Fibroblast of upper back skin (primary cell): ENCODE measurements at regions not wholly inside any gene's neighbourhood (a gene's known extent, or its start where the extent isn't known, plus 50 kb on each side); places are given as distances from the start of the nearest gene placed in this dataset.

Source experiments
- DNase-seq: peaks from one replicate; pipeline ENCODE4 v3.0.0-alpha.2; 2013

DNA sequence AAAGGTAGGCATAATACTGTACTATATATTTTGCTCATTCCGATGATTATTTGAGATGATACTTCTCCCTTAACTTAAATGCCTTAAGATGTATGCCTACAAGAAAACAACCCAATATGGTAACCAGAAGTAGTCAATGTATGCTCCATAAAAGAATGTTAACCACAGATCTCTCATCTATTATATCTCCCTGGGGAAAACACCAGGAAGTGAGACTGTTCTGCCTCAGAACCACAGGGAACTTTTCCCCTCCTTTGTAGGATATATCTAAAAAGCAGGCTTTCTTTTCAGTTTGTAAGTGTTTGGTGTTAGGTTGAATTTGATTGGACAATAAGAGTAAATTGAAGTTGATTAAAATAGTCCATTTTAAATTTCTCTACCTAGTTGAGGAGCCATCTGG, 1160.5 kb upstream of the NXPH2 start:
- DNase-seq, result peak; percentile 52

DNA sequence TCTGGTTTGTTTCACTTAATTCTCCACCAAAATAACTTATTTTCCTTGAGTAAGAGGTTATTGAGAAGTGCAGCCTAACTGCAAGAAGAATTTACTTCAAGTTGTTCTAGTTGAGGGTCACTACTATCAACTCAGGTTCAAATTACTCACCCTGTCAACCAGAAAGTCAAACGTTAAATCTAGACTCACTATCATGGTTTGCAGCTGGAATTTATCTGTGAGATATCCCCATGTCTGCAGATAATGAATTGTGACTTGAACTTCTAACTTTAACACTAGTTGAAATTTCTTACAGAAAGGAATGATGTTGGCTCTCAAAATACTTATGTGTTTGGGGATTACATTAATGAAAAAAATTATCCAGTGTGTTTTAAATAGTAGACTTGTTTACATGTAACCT, 1145.7 kb upstream of the NXPH2 start:
- DNase-seq, result no peak

DNA sequence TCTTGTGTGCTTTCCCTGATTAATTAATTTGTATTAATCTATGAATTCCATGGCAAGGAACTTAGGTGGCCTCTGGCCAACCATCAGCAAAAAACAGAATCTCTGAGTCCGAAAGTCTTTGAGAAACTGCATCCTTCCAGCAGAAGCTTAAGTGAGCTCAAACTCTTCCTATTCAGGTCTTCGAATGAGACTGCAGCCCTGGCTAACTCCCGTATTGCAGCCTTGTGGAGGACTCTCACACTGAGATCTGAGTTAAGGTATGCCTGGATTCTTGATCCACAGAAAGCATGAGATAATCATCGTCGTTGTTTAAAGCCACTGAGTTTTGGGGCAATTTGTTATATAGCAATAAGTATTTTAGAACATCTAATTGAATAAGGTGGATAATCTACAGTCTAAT, 1143.9 kb upstream of the NXPH2 start:
- no peak for DNase-seq

DNA sequence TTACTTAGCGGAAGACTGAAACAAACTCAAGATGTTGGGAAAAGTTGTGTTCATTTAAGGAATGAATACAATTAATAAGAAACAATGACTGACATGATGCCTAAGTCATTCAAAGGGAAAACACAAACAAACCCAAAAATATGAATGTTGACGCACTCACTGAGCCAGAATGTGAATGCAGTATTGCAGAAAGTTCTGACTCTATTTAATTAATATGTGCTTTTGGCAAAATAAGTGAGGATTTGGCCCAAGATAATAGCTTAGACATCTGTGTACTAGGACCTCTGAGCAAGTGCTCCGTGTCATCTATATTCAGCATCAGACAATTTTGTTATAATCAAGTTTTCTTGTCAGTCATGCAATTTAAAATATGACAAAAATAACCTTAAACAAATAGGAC, 1138.8 kb upstream of the NXPH2 start:
- DNase-seq, result no peak

DNA sequence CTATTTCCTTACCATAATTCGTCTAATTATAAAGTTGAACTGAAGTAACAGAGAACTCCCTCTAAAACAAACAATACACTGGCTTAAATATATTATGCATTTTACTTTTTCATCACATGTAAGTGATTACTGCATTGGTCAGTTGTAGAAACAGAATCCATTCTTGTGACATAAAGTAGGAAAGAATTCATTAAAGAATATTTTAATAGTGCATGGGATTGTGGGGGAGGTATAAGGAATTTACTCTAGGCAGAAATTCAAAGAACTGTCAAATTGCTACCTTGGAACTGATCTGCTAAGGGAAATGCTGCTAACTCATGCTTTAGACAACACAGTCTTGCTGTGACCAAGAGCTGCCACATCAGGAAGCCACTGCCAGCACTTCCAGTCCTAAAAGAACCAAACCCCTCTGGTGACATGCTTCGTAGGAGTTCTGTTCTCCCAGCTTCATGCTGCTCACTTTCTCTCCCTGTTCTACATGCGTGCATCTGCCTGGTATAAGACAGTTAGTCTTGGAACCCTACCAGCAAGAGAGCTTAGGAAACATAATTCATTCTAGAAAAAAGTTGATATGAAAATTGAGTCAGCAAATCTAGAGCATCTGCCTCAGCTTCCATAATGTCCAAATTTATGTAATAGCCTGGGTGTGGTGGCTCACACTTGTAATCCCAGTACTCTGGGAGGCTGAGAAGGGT, 1137.6 kb upstream of the NXPH2 start:
- DNase-seq, result peak; percentile 25

DNA sequence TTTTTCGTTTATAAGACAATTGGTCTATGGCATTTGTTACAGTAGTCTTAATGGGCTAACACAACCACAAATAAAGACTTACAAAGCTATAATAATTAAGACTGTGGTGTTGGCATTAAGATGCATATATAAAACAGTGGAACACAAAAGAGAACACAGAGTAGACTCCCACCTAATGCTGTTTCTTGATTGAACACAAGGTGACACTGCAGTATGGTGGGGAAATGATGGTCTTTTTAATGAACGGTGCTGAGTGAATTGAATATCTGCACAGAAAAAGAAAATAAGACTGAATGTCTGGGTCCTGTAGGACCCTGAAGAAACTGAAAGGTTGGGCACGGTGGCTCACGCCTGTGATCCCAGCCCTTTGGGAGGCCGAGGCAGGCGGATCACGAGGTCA, 1136.6 kb upstream of the NXPH2 start:
- no peak for DNase-seq

DNA sequence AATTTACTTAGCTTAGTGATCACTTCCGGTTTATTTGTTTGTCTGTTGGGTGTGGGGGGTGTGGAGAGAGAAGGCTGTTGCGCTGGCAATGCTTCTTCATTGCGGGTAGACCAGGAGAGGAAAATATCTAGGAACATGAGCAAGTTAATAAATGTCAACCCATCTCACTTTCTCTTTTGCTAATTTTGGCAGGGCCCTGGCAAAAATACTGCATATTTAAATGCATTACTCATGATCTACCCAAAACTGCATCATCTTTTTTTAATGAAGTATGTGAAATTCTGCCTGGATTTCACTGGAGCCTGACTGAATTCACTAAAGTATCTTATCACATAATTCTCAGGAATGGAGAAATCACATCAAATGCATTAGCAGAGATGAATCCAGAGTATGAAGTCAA, 1131.0 kb upstream of the NXPH2 start:
- peak; percentile 8 for DNase-seq

DNA sequence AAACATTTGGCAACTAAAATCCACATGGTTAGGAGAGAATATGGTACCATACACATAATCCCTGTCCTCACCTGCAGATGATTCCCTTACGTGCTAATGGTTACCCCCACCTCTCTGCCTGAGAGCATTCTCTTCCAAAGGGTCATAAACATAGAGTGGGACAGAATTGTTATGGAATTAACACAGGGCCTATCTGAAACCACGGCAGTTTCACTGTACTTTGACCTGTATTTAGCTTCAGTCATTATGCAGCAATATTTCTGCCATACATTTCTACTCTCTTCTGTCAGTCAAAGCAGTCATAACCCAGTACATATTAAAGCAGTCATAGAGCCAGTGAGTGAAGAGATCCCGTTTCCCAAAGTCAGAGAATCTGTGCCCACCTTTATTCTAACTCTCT, 1128.9 kb upstream of the NXPH2 start:
- no peak for DNase-seq

DNA sequence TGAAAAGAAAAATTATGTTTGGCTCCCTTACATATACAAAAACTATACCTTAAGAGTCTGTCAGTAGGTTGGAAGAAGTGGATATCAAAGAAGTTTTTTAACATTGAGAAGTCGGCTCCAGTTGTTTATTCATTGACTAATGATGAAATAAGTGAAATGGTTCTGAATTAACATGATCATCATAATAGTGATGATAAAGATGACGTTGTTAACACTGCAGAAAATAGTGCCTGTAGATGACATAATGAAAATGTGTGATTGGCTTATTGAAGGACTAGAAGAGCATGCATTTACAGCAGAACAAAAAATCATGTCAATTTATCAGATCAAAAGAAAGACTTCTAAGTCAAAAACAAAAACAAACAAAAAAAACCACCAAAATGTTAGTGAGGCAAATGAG, 1125.4 kb upstream of the NXPH2 start:
- DNase-seq, result no peak

DNA sequence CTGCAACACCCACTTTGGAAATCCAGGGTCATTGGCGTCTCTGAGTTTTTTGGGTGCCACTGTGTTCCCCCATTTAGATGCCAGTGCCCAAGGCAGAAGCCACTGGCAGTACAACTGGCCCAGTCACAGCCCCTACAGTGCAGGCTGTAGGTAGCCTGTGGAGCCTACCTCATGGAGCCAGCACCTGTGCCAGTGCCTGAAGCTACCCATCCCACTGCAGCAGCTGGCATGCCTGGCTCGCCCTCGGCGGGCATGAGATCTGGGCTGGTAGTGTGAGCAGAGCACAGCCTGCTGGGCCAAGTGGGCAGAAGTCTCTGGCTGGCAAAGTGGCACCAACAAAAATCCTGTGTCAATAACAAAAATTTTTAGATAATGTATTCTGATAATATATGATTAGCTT, 1111.4 kb upstream of the NXPH2 start:
- DNase-seq, result no peak

DNA sequence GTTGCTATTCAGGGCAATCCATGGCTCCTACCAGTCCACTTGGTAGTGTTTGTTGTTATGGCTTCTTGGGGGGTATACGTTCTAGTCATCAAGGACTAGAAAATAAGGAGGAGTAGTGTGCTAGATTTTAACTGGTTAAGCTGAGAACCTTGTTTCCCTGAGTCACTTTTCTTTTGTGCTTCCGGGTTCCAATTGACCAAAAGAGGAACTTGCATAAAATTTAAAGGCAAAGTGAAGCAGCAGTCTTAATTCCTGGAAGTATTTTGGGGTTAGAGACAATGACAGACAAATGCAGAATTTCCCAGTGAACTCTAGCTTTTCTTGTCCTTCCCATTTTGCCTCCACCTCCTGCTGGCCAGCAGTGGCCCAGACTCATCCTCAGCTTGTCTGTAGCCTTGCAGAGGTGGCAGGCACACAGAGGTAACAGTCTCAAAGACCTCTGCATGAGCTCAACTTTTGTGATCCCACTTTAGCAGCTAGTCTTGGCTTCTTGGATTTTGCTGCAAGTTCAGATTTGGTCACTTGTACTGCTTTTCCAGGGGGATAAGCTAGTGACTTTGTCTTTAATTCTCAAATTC, 1105.8 kb upstream of the NXPH2 start:
- no peak for DNase-seq

DNA sequence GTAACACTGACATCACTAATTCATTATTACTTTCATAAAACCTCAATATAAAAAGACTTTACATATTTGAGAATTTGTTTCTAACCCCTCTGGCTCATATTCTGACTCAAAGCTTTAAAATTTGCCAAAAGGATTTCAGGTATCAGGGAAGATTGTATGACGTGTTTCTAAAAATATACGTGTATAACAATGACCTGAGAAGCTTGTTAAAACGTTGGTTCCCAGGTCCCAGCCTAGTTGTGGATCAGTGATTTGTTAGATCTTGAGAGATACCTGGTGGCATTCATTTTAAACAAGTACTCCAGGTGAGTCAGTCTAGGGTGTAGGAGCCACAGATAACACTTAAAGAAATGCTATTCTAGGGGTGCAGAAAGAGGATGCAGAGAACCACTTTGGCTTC, 1096.8 kb upstream of the NXPH2 start:
- DNase-seq, result no peak

DNA sequence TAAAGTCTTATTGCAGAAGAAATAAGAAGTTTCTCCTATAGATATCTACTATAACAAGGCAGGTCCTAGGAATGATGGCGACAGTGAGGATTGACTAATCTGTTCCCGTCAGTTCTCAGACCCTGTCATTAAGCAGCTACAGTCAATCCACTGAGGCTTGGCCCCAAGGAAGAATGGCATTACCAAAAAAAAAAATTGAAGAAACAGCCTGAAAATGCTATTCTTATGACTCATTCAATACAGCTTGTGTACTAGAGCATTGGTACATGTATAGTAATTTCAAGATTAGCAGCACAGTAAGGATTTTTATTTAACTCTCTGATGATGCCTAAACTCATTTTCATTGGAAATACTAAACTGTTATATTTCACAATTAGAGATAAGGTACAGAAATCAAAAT, 1096.1 kb upstream of the NXPH2 start:
- no peak for DNase-seq

DNA sequence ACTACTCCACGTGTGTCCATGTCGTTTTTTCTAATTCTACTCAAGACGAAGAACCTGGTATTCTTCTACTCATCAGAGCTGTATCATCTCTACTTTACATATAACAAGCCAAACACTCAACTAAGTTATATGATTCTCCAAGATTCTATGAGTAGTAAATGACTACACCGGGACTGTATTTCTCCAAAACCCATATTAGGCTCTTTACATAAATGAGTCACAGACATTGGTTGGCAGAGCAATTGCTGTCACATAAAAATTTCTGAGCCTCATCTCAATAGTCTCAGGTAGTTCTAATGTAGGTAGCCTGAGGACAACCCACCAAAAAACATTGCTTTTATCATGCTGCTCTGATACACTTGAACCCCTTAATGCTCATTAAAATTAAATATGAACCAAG, 1092.3 kb upstream of the NXPH2 start:
- no peak for DNase-seq

DNA sequence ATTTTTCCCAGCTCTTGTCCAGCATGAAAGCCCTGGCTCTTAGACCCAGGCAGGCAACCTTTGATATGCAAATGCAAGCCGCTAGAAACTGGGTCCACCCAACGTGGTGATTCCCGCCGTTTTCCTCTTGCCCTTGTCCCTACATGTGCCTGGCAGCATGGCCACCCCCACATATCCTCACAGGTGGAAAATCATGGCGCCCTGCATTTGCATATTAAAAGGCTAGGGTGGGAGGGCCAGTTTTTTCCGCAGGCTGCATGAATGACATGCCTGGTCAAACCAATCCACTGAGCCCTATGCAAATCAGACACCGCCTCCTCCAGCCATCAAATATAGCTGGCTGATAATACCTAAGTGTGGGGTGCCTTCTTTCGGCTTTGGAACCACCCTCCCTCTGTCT, 1091.8 kb upstream of the NXPH2 start:
- no peak for DNase-seq

DNA sequence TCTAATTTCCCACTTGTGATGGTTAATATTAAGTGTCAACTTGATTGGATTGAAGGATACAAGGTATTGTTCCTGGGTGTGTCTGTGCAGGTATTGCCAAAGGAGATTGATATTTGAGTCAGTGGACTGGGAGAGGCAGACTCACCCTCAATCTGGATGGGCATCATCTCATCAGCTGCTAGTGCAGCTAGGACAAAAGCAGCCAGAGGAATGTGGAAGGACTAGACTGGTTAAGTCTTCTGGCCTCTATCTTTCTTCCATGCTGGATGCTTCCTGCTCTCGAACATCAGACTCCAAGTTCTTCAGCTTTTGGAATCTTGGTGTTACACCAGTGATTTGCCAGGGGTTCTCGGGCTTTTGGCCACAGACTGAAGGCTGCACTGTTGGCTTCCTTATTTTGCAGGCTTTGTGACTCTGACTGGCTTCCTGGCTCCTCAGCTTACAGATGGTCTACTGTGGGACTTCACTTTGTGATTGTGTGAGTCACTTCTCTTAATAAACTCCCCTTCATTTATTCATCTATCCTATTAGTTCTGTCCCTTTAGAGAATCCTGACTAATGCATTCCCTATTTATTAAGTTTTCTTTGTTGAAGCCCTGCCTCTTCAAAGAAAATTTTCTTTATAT, 1087.5 kb upstream of the NXPH2 start:
- no peak for DNase-seq

DNA sequence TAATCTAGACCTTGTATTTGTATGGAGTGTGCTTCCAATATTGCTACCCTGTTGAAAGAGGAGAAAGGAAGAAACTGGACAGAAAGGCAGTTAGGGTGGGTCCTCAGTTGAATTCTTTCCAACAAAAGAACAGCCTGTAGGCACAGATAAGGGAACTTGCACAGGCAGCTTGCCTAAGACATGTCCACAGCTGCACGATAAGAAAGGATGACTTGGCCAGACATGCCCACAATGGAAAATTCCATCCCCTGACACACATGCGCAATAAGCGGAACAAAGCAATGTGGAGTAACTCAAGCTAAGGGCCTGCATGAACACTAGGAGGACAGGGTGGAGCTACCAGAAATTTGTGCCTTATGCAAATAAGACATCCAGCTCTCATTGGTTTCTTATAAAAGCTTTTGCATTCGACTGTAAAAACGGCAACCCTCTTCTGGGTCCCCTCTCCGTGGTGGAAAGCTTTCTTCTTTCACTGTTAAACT, 1084.7 kb upstream of the NXPH2 start:
- no peak for DNase-seq

DNA sequence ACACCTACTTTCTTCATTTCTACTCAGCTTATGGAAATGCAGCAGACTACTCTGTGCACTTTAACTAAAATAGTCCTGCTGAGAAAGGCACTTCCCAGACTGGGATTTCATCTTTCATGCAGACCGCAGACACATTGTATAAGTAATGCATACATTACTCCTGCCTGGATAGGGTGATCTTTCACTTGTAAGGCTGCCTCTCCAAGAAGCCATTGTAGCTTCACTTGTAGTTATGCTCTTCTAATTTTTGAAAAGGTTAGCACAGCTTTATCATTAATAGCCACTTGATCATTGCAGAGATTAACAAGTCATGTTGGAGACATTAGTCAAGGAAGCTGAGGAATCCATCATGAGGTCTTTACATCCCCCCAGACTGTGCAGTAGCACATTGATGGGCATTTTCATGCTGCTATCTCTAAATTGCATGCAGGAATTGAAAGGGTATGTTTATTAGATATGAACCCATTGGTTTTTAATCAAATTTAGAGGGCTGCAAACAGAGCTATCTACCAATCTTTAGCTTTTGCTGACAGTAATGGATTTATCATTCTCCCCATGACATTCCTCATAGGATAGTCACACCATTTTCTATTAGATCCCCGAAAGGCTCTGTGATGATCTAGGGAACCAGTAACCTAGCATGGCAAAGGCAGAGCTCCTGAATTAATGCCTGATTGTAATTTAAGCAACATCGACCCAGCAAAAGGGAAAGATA, 1074.7 kb upstream of the NXPH2 start:
- no peak for DNase-seq

DNA sequence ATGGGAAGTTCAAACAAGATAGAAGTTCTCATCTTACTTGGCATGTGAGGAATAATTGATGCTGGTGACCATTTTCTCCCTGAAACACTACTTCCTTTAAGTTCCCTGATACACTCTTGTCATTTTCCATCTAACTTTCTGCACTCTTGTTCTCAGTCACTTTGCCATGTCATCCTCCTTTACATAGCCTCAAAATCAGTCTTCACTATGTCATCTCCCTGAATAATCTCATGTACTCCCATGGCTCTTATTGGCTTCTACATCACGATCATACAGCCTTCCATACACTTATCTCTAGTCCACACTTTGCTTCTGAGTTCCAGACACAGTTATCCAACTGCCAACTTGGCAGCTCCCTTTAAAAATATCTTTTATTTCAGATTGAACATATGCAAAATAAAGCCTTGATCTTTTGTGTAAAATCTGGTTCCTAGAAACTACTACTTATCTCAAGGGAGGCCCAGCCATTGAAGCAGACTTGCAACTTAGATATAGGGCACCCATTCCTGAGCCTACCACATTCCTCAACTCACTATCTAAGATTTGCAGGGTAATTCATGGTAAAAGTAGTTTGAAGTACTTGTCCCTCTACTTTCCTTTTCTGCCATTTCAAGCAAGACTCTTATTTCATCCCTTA, 1070.2 kb upstream of the NXPH2 start:
- no peak for DNase-seq

DNA sequence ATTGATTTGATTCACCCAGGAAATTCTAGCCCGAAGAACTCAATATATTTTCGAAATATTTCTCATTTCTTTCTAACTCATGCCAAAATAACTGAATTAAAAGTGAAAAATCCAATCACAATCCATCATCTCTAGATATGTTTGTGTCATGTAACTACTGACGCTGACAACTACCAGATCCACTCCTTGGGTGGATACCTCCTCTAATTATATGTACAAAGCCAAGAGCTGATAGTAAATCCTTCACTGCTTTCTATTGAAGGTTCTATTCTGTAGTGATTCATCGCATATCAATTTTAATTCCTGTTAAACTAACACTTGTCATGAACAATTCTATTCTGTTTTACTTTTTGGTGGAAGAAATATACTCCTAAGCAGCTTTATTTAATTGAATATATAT, 1056.6 kb upstream of the NXPH2 start:
- no peak for DNase-seq

DNA sequence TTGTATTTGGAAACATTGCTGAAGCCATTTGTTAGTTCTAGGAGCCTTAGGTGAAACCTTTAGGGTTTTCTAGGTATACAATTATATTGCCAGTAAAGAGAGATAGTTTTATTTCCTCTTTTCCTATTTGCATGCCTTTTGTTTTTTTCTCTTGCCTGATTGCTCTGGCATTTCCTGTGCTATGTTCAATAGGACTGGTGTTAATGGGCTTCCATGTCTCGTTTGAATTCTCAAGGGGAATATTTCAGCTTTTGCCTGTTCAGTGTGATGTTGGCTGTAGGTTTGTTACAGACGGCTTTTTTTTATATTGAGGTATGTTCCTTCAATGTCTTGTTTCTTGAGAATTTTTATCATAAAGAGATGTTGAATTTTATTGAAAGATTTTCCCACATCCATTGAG, 1054.9 kb upstream of the NXPH2 start:
- no peak for DNase-seq

DNA sequence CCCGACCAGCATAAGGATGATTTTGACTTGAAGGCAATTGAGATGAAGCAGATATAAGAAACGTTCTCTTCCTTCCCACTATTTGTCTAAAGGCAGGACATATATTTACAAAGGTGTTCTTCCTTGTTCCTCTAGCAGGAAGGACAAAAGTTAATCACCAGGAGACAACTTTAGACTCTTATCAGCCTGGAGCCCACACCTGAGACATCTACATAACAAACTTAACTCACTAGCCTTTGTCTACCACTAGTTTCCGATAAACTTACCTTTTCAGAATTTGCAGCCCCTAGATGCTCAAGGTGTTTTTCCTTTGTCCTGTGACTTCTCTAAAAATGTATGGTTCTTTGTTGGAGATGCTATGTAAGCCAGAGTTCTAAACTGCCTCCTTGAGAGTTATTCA, 1047.8 kb upstream of the NXPH2 start:
- DNase-seq, result no peak

DNA sequence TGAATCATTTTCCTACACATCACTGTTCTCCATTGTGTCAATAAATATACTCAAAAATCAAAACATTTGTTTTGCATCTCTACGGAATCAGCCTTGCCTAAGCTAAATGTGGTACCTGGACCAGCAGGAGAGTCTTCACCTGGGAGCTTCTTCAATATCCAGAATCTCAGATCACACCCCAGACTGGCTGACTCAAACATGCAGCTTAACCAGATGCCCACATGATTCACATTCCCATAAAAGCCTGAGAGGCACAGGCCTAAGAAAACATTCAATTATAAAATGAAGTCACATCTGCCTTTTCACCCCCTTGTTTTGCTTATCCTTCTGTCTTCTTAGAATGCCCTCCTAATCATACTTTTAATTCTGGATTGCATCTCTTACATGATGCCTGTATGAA, 1045.5 kb upstream of the NXPH2 start:
- no peak for DNase-seq
